SIG-M5 treated with dmso at 0.1 percent for 504 hours (cell line): ENCODE measurements at regions not wholly inside any gene's neighbourhood (a gene's known extent, or its start where the extent isn't known, plus 50 kb on each side); places are given as distances from the start of the nearest gene placed in this dataset.
"Not testable (repeated sequence)": the region's sequence is repeated elsewhere in the genome, so short reads cannot be mapped to it uniquely, and the experiment has no call there.

Source experiments
- DNase-seq: peaks from one replicate; lab custom pipeline; 2025; ENCODE audit not compliant: unreplicated experiment; lab: John Stamatoyannopoulos, UW

DNA sequence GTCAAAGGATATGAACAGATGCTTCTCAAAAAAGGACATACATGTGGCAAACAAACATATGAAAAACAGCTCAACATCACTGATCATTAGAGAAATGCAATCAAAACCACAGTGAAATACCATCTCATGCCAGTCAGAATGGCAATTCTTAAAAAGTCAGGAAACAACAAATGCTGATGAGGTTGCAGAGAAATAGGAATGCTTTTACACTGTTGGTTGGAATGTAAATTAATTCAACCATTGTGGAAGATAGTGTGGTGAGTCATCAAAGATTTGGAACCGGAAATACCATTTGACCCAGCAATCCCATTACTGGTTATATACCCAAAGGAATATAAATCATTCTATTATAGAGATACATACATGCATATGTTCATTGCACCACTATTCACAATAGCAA lies 98.7 kb upstream of the PPP1R9A start:
- DNase-seq, result not testable (repeated sequence)

DNA sequence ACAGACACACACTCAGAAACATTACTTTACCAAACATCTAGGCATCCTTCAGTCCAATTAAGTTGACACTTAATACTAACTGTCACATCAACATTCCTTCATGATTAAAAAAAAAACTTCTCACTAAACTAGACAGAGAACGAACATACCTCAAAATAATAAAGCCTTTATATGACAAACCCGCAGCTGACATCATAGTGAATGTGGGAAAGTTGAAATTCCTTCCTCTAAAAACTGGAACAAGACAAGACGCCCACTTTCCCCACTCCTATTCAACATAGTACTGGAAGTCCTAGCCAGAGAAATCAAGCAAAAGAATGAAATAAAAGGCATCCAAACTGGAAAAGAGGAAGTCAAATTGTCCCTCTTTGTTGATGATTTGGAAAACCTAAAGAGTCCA lies 96.9 kb upstream of the PPP1R9A start:
- no peak for DNase-seq

DNA sequence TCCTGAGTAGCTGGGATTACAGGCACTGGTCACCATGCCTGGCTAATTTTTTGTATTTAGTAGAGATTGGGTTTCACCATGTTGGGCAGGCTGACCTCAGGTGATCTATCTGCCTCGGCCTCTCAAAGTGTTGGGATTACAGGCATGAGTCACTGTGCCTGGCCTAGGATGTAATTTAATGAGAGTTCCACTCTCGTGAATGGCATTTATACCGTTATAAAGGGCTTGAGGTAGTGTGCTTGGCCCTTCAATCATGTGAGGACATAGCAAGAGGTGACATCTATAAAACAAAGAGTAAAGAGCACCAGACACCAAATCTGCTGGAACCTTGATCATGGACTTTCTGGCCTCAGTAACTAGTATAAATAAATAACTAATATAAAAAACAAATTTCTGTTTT lies 93.5 kb upstream of the PPP1R9A start:
- no peak for DNase-seq

DNA sequence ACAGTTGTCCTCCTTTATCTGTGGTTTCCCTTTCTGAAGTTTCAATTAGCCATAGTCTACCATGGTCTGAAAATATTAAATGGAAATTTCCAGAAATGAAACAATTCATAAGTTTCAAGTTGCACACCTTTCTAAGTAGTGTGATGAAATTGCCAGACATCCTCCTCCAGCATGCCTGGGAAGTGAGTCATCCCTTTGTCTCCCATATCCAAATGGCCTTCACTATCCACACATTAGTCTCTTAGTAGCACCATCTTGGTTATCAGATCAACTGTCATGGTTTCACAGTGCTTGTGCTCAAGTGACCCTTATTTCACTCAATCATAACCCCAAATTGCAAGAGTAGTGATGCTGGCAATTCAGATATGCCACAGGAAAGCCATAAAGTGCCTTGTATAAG lies 83.4 kb upstream of the PPP1R9A start:
- DNase-seq, result no peak

DNA sequence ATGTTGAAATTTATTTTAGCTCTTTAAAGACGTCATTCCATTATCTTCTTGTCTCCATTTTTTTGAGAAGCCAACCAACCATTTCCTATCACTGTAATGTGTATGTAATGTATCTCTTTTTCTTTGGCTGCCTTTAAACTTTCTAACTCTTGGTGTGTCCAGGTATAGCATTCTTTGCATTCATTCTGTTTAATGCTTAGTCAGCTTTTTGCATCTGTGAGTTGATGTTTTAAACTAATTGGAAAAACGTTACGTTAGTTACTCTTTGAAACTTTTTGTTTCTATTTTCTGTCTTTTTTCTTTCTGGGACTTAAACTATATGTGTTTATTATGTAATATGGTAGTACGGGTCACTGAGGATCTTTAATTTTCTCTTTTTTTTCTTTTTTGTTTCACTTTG lies 77.4 kb upstream of the PPP1R9A start:
- no peak for DNase-seq

DNA sequence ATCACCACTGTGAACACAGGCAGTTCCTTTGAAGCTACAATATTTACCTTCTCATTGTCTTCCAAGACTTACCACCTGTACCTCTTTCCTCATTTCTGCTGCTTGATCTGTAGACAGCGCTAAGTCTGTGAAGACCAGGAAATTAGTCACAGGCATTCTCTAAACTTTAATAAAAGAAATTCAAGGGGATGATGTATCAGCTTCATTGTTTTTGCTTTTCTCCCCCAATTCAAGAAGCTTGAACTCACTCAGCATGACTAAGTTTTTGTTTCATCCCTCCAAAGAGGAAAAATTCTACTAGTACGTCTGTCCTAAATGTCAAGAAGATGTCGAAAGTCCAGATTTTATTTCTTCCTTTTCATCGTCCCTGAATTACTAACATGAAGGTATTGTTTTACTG lies 75.3 kb upstream of the PPP1R9A start:
- no peak for DNase-seq

DNA sequence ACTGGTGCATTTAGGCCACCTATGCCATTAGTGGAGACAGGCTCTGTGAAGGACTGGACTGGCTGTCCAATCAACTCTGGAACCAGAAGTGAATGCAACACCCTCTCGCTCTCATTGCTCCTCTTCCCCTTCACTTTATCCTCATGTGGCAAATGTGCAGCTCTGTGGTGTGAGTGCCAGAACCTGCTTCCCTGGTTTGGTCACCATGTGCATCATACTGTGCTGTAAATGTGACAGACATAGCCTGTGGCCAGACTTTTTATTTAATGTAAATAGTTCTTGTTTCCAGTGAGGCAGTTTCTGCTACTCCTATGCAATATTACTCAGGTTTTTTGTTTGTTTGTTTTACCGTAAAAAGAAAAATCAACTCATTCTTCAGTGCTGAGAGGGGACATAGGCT lies 73.0 kb upstream of the PPP1R9A start:
- peak; percentile 26 for DNase-seq

DNA sequence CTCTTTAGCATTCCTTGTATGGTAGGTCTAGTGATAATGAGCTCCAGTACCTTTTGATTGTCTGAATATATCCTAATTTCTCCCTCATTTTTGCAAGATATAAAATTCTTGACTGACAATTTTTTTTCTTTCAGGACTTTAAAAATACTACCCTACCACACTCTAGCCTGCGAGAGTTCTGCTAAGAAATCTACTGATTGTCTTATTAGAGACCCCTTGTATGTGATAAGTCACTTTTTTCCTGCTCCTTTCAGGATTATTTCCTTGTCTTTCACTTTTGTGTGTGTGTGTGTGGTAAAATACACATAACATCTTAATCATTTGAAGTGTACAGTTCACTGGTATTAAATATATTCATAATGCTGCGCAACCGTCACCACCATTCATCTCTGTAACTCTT lies 68.7 kb upstream of the PPP1R9A start:
- DNase-seq, result no peak

DNA sequence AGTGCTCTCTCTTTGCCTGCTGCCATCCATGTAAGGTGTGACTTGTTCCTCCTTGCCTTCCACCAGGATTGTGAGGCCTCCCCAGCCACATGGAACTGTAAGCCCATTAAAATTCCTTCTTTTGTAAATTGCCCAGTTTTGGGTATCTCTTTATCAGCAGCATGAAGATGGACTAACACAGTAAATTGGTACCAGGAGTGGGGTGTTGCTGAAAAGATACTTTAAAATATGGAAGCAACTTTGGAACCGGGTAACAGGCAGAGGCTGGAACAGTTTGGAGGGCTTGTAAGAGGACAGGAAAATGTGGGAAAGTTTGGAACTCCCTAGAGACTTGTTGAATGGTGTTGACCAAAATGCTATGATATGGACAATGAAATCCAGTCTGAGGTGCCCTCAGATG lies 63.8 kb upstream of the PPP1R9A start:
- DNase-seq, result no peak

DNA sequence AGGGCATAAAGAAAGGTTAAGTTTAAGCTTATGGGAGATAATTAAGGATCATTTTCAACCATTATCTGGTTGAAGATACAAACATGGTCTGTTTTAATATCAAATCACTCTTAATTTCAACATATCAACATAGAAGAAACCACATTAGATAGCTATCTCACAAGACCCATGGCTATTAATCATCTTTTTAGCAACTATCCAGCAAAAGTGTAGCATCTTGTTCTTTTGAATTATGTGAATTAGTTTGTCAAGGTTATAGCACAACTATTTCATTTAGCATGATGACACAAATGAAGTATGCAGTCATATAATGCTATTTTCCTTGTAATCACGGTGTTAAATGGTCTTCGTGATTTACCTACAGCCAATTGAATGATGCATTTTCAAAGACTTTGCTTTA lies 58.9 kb upstream of the PPP1R9A start:
- DNase-seq, result no peak

DNA sequence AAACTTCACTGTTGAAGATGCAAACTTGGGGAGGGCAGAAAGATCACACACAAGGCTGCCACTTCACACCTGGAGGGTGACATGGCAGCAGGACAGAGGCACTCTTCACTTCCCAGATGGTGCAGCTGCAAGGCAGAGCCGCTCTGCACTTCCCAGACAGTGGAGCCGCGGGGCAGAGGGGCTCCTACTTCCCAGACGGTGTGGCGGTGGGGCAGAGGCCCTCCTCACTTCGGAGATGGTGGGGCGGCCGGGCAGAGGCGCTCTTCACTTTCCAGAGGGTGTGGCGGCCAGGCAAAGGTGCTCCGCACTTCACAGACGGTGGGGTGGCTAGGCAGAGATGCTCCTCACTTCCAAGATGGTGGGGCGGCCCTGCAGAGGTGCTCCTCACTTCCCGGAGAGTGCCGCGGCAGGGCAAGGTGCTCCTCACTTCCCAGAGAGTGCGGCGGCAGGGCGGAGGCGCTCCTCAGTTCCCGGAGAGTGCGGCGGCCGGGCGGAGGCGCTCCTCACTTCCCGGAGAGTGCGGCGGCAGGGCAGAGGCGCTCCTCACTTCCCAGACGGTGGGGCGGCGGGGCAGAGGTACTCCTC lies 58.3 kb upstream of the PPP1R9A start:
- no peak for DNase-seq

DNA sequence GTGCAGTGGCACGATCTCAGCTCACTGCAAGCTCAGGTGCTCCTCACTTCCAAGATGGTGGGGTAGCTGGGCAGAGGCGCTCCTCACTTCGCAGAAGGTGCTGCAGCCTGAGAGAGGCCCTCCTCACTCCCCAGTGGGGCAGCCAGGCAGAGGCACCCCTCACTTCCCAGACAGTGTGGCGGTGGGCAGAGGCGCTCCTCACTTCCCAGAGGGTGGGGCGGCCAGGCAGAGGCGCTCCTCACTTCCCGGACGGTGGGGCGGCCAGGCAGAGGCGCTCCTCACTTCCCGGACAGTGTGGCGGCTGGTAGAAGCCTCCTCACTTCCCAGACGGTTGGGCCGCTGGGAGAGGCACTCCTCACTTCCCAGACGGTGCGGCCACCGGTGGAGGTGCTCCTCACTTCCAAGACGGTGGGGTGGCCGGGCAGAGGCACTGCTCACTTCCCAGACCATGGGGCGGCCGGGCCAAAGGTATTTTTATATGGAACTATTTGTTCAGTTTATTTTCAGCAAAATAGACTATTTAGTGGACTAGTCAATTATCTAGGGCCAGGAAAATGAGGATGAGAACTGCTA lies 57.7 kb upstream of the PPP1R9A start:
- no peak for DNase-seq

DNA sequence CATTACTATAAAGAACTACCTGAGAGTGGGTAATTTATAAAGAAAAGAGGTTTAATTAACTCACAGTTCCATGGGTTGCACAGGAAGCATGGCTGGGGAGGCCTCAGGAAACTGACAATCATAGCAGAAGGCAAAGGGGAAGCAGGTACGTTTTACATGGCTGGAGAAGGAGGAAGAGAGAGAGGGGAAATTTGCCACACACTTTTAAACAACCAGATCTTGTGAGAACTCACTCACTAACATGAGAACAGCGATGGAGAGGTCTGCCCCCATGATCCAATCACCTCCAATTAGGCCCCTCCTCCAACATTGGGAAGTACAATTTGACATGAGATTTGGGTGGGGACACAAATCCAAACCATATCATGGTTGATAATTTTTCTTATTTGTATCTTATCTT lies 51.8 kb upstream of the PPP1R9A start:
- DNase-seq, result no peak

DNA sequence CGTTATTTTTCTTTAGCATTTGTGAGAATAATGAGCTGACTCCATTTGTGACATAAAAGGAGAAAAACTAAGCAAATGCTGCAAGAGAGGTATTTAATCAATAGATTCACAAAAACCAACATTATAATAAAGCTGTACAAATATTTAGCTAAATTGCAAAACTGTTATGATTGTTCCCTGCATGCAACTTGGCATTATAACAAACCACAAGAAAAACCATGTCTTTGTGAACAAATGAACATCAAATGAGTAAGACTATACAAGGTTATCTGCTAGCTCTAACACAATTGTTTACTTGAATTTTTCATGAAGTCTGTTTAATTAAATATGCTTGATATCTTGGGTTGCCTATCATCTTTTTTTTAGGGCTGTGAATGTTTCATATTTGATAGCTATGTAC lies 50.8 kb upstream of the PPP1R9A start:
- DNase-seq, result no peak
